Panc1 (cell line): ENCODE measurements at regions not wholly inside any gene's neighbourhood (a gene's known extent, or its start where the extent isn't known, plus 50 kb on each side); places are given as distances from the start of the nearest gene placed in this dataset.

ENCODE experiments used
- ATAC-seq: fragments of 200-7000 bp; cut with Tn5 transposase; 2 replicates; pipeline ENCODE4 v1.9.1; 2020; ENCODE audit warnings: mild to moderate bottlenecking, moderate library complexity
- BruUV-seq: library from RNA; stranded (reverse); fragments of 400-500 nt; replicated peaks from 2 replicates; lab custom pipeline; 2021; lab: Mats Ljungman, UMichigan
- CTCF ChIA-PET: fragments of 300-600 bp; sonication (Branson Sonifier 250); formaldehyde crosslinking; loops from one replicate; lab custom pipeline; 2022; ENCODE audit warnings: antibody characterized with exemption; lab: Charles Lee
- POLR2A ChIA-PET: fragments of 300-600 bp; sonication (Branson Sonifier 250); formaldehyde crosslinking; loops from one replicate; lab custom pipeline; 2022; ENCODE audit warnings: antibody characterized with exemption; lab: Charles Lee
- DNase-seq: peaks from one replicate; pipeline ENCODE4 v3.0.0-alpha.2; 2010; ENCODE audit warnings: low read depth, low spot score
- H3K27ac ChIP-seq: 2 replicates; pipeline ENCODE4 v1.5.1; 2011; ENCODE audit warnings: mild to moderate bottlenecking, low read length, inconsistent platforms
- H3K27me3 ChIP-seq: fragments of 200-500 bp; sonication (Bioruptor generic); 2 replicates; pipeline ENCODE4 v1.6.0; 2014; ENCODE audit warnings: low read length, inconsistent platforms; ENCODE audit not compliant: control insufficient read depth, insufficient read depth
- H3K36me3 ChIP-seq: fragments of 200-500 bp; sonication (Bioruptor generic); 2 replicates; pipeline ENCODE4 v1.5.1; 2014; ENCODE audit warnings: inconsistent platforms, mild to moderate bottlenecking, low read length, moderate library complexity; ENCODE audit not compliant: control insufficient read depth, insufficient read depth
- H3K4me1 ChIP-seq: 2 replicates; pipeline ENCODE4 v1.5.1; 2011; ENCODE audit warnings: inconsistent platforms, mild to moderate bottlenecking, low read length, moderate library complexity; ENCODE audit not compliant: control insufficient read depth, insufficient read depth
- H3K4me3 ChIP-seq, 2 experiments: 2 replicates each; pipeline ENCODE4 v1.5.1; 2011 to 2012; ENCODE audit warnings: low read depth in 2 of 2, low read length in 2 of 2, mild to moderate bottlenecking in 2 of 2, inconsistent platforms in 1 of 2, moderate library complexity in 1 of 2
- H3K9me3 ChIP-seq: fragments of 200-500 bp; sonication (Bioruptor generic); 2 replicates; pipeline ENCODE4 v1.5.1; 2014; ENCODE audit warnings: low read depth, mild to moderate bottlenecking, inconsistent platforms, low read length, moderate library complexity; ENCODE audit not compliant: control insufficient read depth, insufficient read depth
- POLR2AphosphoS5 ChIP-seq: IDR thresholded peaks from 2 replicates; pipeline ENCODE4 v1.6.1; 2012; ENCODE audit warnings: mild to moderate bottlenecking, low read depth, low read length, moderate library complexity
- SIN3A ChIP-seq: IDR thresholded peaks from 2 replicates; pipeline ENCODE4 v1.6.1; 2012; ENCODE audit warnings: low read depth, mild to moderate bottlenecking, low read length, moderate library complexity, borderline replicate concordance; ENCODE audit not compliant: insufficient read depth
- TCF7L2 ChIP-seq: IDR thresholded peaks from 2 replicates; pipeline ENCODE4 v1.6.1; 2011; ENCODE audit warnings: mild to moderate bottlenecking, low read depth, low read length, inconsistent platforms
- in situ Hi-C: cut with HindIII; loops from 2 replicates; pipeline ENCODE4 v1.10.0; 2016; ENCODE audit warnings: low sequenced_read_pairs, low pct_unique_long_range_greater_than_20kb
- intact Hi-C: fragments of 100-400 bp; cut with micrococcal nuclease; formaldehyde crosslinking; loops from one replicate; pipeline ENCODE4 v1.10.0; 2022; ENCODE audit not compliant: unreplicated experiment
- TF ChIP-seq, protein P1 (sequence below): fragments of 450-650 bp; IDR thresholded peaks from 2 replicates; pipeline ENCODE4 v1.5.1; 2017; ENCODE audit warnings: mild to moderate bottlenecking
- TF ChIP-seq, protein P2 (sequence below), 2 experiments: IDR thresholded peaks; 2 replicates each; pipeline ENCODE4 v1.6.1; 2011 to 2012; ENCODE audit warnings: low read depth in 2 of 2, control low read depth in 1 of 2, low read length in 1 of 2, mild to moderate bottlenecking in 1 of 2, moderate library complexity in 1 of 2; ENCODE audit not compliant: insufficient read depth in 1 of 2

DNA sequence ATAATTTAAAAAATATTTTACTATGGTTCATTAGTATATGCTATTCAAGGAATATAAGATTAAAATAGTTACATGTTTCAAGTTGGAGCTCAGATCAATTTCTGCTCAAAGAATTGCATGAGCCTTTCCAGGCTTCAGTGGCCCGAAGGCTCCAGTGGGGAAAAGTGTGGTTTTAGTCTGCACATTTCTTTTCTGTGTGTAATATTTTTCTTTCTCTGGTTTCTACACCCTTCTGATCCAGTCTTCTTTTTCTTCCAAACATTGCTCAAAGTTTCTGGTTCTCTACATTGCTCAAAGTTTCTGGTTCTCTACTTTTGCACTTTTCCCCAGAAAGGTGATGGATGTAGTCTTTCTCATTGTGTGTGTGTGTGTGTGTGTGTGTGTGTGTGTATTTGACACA lies 64.7 kb upstream of the OXGR1 start:
- Histone ChIP-seq H3K27me3 (no peaks in the 10 kb centered on the region), H3K27ac (no peak overlapping the region), H3K4me1 (no peaks in the 10 kb centered on the region), H3K9me3 (no peaks in the 10 kb centered on the region), H3K36me3 (no peaks in the 10 kb centered on the region), H3K4me3 (no peak overlapping the region)
- TF ChIP-seq, protein P1, sequence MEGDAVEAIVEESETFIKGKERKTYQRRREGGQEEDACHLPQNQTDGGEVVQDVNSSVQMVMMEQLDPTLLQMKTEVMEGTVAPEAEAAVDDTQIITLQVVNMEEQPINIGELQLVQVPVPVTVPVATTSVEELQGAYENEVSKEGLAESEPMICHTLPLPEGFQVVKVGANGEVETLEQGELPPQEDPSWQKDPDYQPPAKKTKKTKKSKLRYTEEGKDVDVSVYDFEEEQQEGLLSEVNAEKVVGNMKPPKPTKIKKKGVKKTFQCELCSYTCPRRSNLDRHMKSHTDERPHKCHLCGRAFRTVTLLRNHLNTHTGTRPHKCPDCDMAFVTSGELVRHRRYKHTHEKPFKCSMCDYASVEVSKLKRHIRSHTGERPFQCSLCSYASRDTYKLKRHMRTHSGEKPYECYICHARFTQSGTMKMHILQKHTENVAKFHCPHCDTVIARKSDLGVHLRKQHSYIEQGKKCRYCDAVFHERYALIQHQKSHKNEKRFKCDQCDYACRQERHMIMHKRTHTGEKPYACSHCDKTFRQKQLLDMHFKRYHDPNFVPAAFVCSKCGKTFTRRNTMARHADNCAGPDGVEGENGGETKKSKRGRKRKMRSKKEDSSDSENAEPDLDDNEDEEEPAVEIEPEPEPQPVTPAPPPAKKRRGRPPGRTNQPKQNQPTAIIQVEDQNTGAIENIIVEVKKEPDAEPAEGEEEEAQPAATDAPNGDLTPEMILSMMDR, result no peak
- TF ChIP-seq SIN3A (no peak), POLR2AphosphoS5 (no peak), TCF7L2 (no peak)
- TF ChIP-seq, protein P2, sequence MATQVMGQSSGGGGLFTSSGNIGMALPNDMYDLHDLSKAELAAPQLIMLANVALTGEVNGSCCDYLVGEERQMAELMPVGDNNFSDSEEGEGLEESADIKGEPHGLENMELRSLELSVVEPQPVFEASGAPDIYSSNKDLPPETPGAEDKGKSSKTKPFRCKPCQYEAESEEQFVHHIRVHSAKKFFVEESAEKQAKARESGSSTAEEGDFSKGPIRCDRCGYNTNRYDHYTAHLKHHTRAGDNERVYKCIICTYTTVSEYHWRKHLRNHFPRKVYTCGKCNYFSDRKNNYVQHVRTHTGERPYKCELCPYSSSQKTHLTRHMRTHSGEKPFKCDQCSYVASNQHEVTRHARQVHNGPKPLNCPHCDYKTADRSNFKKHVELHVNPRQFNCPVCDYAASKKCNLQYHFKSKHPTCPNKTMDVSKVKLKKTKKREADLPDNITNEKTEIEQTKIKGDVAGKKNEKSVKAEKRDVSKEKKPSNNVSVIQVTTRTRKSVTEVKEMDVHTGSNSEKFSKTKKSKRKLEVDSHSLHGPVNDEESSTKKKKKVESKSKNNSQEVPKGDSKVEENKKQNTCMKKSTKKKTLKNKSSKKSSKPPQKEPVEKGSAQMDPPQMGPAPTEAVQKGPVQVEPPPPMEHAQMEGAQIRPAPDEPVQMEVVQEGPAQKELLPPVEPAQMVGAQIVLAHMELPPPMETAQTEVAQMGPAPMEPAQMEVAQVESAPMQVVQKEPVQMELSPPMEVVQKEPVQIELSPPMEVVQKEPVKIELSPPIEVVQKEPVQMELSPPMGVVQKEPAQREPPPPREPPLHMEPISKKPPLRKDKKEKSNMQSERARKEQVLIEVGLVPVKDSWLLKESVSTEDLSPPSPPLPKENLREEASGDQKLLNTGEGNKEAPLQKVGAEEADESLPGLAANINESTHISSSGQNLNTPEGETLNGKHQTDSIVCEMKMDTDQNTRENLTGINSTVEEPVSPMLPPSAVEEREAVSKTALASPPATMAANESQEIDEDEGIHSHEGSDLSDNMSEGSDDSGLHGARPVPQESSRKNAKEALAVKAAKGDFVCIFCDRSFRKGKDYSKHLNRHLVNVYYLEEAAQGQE (IDR thresholded peaks at IDR 0.05; ENCODE audit: insufficient read depth in 1 of 2, low read depth in 2 of 2, low read length in 1 of 2), result no peak
- intact Hi-C loops (no loop called here), in situ Hi-C loops (no loop called here)
- ChIA-PET CTCF (no interaction called here), POLR2A (no interaction called here)
- DNase-seq (no peak), ATAC-seq (no peak)
- no TSS peak for BruUV-seq

DNA sequence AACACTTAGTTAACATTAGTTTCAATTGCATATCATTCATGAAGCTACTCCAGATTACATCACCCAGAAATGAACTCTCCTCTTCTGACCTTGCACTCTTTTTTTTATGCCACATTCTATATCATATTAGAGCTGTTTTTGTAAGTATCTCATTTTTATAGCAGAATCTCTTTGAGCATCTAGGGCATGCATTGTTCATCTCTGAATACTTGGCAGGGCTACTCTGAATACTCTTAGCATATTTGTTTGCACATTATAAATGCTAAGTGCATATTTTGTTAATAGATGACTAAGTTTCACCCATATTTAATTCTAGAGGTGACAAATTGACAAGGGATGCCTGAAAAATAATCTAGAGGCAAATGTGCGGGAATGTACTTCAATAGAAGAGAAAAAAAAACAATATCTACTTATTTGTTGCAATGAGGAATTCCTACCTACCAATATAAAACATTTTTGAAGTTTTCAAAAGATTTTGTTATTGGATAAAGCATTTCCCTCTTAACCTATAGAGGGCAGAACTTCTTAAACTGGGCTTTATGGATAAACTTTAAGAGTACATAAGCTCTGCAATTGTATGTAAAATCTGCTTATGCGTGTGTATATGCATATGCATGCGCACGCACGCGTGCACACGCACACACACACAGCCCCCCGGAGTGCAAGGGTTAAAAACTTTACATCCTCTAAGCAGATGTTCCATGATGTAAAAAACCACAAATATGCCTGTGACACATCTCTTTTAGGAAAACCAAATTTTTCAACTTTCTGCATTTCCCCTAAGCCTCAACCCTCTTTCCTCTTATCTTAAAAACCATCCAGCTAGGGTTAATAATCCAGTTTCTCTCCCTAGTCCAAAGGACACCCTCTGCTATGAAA lies 73.0 kb upstream of the OXGR1 start:
- no peaks in the 10 kb centered on the region for H3K9me3 ChIP-seq
- H3K27me3 ChIP-seq, result no peaks in the 10 kb centered on the region
- CTCF ChIA-PET, result no interaction called here
- ATAC-seq, result no peak
- DNase-seq, result no peak
- H3K36me3 ChIP-seq, result no peaks in the 10 kb centered on the region
- intact Hi-C loops (no loop called here), in situ Hi-C loops (no loop called here)
- no peaks in the 10 kb centered on the region for H3K4me1 ChIP-seq
- POLR2A ChIA-PET, result no interaction called here
- TF ChIP-seq, protein P1, result peak; percentile 29
- TF ChIP-seq, protein P2 (IDR thresholded peaks at IDR 0.05; ENCODE audit: insufficient read depth in 1 of 2, low read depth in 2 of 2, low read length in 1 of 2), result no peak
- H3K27ac ChIP-seq, result no peak overlapping the region
- no peak overlapping the region for H3K4me3 ChIP-seq
- BruUV-seq, result no TSS peak
